ENCODE measurements at regions not wholly inside any gene's neighbourhood (a gene's known extent, or its start where the extent isn't known, plus 50 kb on each side); places are given as distances from the start of the nearest gene placed in this dataset.

DNA sequence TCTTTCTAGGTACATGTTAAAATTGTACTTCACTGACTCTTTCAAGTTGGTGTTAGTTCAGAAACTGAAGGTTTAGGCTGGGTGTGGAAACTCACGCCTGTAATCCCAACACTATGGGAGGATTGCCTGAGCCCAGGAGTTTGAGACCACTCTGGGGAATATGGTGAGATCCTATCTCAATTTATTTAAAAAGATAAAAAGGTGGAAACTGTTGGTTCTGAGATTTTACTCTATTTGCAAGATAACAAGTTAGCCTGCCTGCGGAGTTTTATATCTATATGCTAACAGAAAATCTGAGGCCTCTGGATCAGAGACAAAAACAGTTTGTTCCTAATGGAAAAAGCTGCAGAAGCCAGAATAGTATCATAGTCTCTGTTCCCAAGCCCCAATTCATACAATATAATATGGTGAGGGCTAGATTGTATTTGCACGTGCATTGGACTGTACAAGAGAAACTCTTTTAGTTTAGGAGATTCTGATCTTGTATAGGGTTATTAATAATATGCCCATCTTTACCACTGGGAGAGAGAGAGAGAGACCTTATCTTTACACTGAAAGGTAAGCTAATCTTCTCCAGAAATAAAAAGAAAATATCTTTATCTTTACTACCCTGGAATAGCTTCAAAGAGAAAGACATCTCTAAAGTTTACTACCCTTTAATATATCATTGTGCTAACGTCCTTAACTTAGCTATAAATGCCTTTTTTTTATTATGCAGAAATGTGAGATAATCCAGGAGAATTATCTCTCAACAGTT is 1267.6 kb downstream of the OTOL1 start:
- no peak for DNase-seq

DNA sequence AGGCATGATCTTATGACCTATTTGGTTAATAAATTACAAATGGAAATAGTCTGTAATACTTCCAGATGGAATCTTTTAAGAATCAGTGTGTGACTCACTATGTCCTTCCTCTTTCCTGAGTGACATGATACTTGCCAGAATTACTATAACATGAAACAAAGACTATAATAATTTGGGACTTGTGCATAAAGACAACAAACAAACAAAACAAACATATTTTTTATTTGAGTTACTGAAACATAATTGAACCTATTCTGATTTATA is 1268.1 kb downstream of the OTOL1 start:
- no peak for DNase-seq

GRCh38 chr3:162765524-162765923 is 1268.9 kb downstream of the OTOL1 start:
- no peak for DNase-seq

DNA sequence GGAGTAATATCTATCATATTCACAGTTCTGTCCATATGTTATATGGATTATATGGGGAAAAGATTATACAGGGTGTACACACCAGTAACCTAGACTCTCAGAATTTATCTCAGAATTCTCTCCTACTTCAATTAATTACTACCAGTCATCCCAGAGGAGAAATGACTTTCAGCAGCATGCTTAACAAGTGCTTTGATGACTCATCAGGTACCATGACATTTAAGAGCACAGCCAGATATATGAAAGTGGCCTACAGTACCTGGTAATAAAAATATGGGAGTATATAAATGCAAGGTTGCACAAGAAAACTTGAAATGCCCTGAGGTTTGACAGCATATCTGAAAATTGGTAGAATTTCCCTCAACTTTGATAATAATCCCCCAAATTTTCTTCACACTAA is 1273.0 kb downstream of the OTOL1 start:
- no peak for DNase-seq

- no peak for DNase-seq
Observed at GRCh38 chr3:162770551-162770950, 1273.9 kb downstream of the OTOL1 start.

DNA sequence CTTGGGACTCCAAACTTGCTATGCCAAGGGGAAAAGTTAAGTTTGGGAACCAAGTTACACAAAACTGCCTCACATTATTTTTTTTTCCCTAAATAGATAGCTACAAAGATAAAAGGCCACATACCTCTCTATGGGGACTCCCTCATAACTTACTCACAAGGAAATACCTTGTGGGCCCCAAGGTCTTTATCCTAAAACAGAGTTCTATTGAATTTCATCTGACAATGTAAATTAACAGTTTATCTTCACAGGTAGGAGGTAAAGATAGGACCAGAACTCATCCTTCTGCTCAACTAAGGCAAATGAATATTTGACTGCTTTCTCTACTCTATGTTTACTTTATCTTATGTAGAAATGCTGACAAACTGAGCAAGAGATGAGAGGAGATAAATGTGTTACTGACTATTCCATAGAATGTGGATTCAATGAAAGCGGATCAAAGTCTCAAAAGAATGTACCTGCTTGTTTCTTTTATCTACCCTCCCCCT is 1278.0 kb downstream of the OTOL1 start:
- no peak for DNase-seq

- no peak for DNase-seq
Observed at GRCh38 chr3:162776148-162776547, 1279.5 kb downstream of the OTOL1 start.

DNA sequence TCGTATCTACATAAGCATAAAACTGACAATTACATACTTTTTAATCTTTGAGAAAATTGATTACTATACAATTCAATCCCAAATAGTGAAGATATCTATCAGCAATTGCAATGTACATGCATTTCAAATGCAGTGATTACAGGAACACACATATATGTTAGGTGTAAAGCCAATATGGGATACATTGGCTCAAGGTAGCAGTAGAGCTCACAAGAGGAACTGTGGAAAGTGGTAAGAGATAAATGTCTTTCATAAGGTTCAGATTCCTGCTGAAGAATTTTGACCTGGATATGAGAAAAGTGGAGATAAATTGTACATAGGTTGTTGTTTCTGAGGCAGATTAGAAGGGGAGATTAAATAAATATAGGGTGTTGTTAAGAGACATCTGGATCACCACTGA is 1280.5 kb downstream of the OTOL1 start:
- DNase-seq, result no peak

GRCh38 chr3:162780313-162780712 is 1283.7 kb downstream of the OTOL1 start:
- DNase-seq, result no peak

DNA sequence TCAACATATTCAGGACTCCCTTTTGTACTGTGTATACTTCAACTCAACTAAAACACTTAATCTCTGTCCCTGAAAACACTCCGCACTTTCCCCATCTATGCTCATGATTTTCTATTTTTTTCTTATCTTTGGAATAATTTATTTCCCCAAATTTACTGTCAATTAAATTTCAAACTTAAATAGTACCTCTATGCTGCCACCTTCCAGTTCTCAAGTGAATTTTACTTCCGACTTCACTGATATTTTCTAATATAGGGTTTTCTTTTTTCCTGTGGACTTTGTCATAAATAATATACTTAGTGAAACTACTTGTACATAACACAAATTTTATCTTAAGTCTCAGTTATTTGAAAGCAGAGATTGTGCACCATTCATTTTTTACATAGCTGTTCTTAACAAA is 1303.3 kb downstream of the OTOL1 start:
- no peak for DNase-seq

GRCh38 chr3:162802228-162802965 is 1305.8 kb downstream of the OTOL1 start:
- no peak for DNase-seq

DNA sequence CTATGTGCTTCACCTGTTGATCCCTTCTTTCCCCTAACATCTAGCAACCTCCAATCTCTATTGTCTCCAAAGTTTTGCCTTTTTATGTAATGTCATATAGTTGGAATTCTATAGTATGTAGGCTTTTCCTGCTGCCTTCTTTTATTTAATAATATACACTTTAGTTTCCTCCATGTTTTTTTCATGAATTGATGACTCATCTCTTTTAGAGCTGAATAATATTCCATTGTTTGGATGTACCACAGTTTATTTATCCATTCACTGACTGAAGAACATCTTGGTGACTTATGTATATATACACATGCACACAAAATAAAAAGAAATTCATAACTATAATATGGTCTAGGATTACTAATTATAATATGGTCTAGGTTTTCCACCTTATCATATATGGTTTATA is 1314.2 kb downstream of the OTOL1 start:
- DNase-seq, result no peak

- no peak for DNase-seq
Observed at GRCh38 chr3:162842549-162843216, 1346.1 kb downstream of the OTOL1 start.

DNA sequence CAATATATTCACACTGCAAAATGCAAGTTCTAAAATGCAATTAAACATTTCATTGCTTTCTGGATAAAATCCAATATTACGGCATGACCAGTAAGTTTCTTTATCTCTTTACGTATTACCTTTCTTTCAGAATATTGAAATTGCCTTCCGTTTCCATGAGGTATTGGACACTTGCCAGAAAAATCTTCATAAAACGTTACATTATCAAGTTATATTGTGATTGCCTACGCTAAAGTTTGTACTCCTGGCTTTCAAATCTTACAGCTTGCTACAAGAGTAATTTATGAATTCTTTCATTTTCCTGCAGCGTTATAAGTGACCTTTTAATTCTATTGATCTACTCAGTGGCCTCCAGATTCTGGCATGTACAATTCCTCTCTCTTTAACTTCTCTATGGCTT is 1349.3 kb downstream of the OTOL1 start:
- no peak for DNase-seq

DNA sequence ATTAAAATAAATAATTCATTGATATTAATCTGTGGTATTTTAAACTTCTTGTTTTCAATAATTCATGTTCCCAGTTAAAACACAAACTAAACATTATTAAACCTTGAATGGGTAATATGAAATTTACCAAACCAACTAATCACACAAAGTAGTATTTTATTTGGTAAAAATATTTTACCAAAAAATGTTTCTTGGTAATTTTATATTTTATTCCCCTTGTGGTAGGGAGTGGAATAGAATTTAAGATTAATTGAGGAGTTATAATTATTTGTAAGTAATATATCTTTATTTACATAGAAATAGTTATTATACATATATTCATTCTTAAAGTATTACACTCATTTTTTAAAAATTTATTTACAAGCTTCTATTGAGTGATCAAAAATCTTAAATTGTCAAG is 1350.9 kb downstream of the OTOL1 start:
- DNase-seq, result no peak

DNA sequence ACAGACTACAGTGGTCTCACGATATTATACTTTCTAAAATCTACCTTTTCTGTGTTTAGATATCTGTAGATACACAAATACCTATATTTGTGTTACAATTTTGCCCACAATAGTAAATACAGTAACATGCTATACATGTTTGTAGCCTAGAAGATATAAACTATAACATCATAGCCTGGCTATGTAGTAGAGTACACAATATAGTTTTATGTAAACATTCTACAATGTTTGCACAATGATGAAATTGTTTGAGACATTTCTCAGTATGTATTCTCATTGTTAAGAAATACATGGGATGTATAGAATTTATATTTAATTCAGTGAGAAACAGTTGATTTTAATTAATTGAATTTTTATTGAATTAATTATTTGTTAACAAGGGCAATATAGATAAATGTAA is 1367.0 kb downstream of the OTOL1 start:
- no peak for DNase-seq

DNA sequence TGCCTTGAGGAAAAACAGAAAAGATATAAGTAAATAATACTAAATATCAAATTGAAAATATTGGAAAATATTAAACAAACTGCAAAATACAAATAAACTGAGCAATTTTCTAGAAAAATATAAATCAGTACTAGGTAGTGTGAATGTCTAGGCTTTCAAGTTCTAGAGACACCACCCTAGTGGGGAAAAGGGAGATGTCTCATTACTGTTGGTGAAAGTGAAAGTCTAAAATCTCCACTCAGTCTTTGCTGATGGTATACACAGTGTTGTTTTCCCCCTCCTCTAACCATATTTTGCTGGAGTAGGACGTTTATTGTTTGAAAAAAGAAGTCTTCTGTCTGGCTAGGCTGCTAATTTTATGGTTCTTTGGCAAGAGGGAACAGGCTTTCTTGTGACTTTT is 1368.9 kb downstream of the OTOL1 start:
- no peak for DNase-seq

DNA sequence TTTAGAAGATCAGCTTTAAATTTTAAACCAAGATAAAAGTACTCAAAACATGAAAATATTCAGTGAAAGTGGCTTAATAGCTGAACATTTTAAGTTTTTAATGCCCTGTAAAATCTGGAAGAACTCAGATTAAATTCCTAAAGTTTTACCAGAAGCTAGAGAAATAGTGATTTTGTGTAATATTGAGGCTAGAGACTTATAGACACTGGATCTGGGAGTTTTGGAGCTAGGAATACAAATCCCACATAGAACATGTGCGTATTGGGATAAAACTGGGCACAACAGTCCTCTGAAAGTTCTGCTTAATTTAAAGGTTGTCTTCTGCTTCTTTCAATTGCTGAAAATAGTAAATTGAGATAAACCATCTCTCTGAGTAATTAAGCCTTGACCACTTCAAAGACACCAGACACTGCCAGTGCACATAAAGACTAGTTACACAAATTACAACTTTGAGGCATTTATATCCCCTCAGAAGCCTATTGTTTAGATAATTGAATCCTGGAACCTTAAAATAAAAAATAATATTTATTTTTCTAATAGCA is 1382.5 kb downstream of the OTOL1 start:
- DNase-seq, result no peak

DNA sequence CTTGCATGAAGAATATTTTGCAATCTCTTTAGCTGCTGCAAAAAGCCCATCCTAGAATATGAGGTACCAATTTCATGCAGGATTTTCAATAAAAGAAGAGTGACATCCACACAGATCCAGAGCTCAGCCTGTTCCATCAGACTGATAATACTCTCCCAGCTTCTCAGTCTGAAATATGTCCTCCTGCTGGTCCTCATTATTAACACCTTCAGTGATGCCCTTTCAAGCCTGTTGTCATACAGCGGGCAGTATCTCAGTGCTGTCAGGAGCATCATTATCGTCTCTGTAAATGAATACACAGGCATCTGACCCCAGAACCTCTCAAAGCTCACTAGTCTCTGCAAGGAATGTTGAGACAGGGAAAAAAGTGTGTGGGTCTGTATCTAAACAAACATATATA is 1387.8 kb downstream of the OTOL1 start:
- no peak for DNase-seq

DNA sequence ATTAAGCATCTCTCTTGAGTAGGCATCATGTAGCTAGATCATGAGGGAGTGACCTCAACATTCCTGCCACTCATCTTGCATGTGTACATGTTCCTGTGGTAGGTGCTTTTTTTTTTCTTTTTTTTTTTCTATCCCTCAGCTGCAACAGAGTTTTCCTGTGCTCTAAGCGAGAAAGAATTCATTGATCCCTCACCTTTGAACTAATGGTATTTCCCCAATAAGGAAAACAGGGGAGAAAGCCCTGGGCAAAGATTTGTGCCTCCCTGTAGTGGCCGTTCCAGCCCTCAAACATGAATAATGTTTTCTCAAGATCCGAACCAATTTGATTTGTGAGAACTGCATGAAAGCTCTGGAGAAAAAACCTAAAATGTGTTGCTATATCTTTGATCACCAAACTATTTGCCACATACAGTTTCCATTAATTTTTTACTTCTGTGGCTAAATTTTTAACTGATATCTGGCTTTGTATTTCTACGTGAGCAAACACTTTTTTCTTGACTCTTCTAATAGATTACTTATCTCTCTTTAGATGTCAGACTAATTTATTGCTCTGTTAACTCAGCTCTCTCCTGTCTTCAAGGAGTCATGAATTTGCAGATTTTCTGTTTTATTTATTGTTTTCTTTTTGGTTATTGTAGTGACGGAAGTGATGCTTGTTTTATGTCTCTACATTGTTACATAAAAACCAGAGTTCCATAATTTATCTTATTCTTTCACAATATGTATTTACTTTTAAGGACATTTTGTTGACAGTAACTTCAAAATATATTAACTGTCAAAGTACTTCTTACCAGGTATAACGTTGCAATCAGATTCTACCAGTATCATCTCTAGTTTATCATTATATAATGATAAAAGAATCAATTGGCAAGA is 1396.5 kb downstream of the OTOL1 start:
- no peak for DNase-seq

- no peak for DNase-seq
Observed at GRCh38 chr3:162897291-162897690, 1400.7 kb downstream of the OTOL1 start.

DNA sequence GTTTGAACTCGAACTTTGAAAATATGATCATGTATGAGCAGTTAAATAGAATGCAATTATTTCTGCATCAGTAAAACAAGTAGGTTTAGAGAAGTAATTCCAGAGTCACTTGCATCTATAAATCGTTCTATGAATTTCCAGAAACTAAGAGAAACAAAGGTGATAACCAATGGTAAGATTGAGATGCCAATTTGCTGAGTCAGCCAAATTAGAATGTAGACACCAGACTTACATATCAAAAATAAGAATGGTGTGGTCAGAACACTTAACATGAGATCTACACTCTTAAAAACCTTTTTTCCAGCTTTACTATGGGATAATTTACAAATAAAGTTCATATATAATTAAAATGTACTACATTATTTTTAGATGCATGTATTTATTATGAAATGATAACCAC is 1435.9 kb downstream of the OTOL1 start:
- no peak for DNase-seq

DNA sequence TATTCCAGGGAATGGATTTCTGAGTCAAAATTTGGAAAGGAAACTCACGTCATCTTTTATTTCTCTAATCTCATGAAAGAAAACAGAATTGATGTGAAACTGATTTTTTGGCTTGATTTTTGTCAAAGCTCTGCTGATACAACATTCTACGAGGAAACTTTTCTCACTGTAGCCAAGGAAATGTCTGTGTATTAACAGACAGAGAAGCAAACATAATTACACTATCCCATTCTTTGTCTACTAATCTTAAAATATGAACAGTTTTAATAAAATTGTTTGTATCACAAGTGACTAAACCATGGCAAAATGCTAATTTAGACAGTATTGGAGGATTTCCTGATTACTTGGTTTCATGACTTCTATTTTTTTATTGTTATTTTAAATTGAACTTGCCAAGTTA is 1437.0 kb downstream of the OTOL1 start:
- no peak for DNase-seq
